HG03575 (cell line): ENCODE measurements at regions not wholly inside any gene's neighbourhood (a gene's known extent, or its start where the extent isn't known, plus 50 kb on each side); places are given as distances from the start of the nearest gene placed in this dataset.

Experiments used
- ATAC-seq: cut with Tn5 transposase; IDR thresholded peaks from one replicate; pipeline ENCODE4 v1.9.1; 2021; ENCODE audit not compliant: unreplicated experiment, insufficient number of reproducible peaks, low FRiP score; ENCODE audit errors: extremely low read depth

GRCh38 chr17:14922411-14922810 lies 342.7 kb downstream of the PMP22 start:
- ATAC-seq: no peak

GRCh38 chr17:14921936-14922335 lies 343.2 kb downstream of the PMP22 start:
- no peak for ATAC-seq

GRCh38 chr17:14919631-14920213 lies 345.4 kb downstream of the PMP22 start:
- no peak for ATAC-seq

- no peak for ATAC-seq
Measured at GRCh38 chr17:14919094-14919493, 346.0 kb downstream of the PMP22 start.

GRCh38 chr17:14918540-14918939 lies 346.6 kb downstream of the PMP22 start:
- ATAC-seq: no peak

GRCh38 chr17:14910916-14911315 lies 354.2 kb downstream of the PMP22 start:
- no peak for ATAC-seq

GRCh38 chr17:14904386-14904785 lies 360.7 kb downstream of the PMP22 start:
- ATAC-seq: no peak

GRCh38 chr17:14903854-14904253 lies 361.3 kb downstream of the PMP22 start:
- no peak for ATAC-seq

- ATAC-seq: no peak
Measured at GRCh38 chr17:14902803-14903202, 362.3 kb downstream of the PMP22 start.

- no peak for ATAC-seq
Measured at GRCh38 chr17:14902297-14902696, 362.8 kb downstream of the PMP22 start.

- ATAC-seq: no peak
Measured at GRCh38 chr17:14901376-14901775, 363.8 kb downstream of the PMP22 start.

GRCh38 chr17:14886200-14886739 lies 378.9 kb downstream of the PMP22 start:
- no peak for ATAC-seq

- ATAC-seq: no peak
Measured at GRCh38 chr17:14882131-14882530, 383.0 kb downstream of the PMP22 start.

GRCh38 chr17:14875557-14876412 lies 389.3 kb downstream of the PMP22 start:
- ATAC-seq: no peak

GRCh38 chr17:14873996-14874395 lies 391.1 kb downstream of the PMP22 start:
- ATAC-seq: no peak

GRCh38 chr17:14873540-14873939 lies 391.6 kb downstream of the PMP22 start:
- no peak for ATAC-seq

- ATAC-seq: no peak
Measured at GRCh38 chr17:14871921-14872320, 393.2 kb downstream of the PMP22 start.

GRCh38 chr17:14866266-14866665 lies 398.9 kb downstream of the PMP22 start:
- ATAC-seq: no peak

- ATAC-seq: no peak
Measured at GRCh38 chr17:14864127-14864526, 401.0 kb downstream of the PMP22 start.

- no peak for ATAC-seq
Measured at GRCh38 chr17:14859542-14859941, 405.6 kb downstream of the PMP22 start.
